K562 (cell line): ENCODE measurements at regions not wholly inside any gene's neighbourhood (a gene's known extent, or its start where the extent isn't known, plus 50 kb on each side); places are given as distances from the start of the nearest gene placed in this dataset.

Experiments
- DEAF1 ChIP-seq: fragments of 450-650 bp; formaldehyde crosslinking; IDR thresholded peaks from 2 replicates; pipeline ENCODE4 v1.4.0; 2020; ENCODE audit warnings: mild to moderate bottlenecking, moderate library complexity
- HBP1 ChIP-seq: fragments of 450-650 bp; formaldehyde crosslinking; IDR thresholded peaks from 2 replicates; pipeline ENCODE4 v1.4.0; 2022; ENCODE audit warnings: missing genetic modification characterization
- HDAC3 ChIP-seq: fragments of 450-650 bp; IDR thresholded peaks from 2 replicates; pipeline ENCODE4 v1.6.1; 2018; ENCODE audit warnings: borderline replicate concordance, mild to moderate bottlenecking, moderate library complexity; ENCODE audit not compliant: partially characterized antibody
- HMG20B ChIP-seq: fragments of 250-450 bp; sonication (Bioruptor Pico); IDR thresholded peaks from 2 replicates; pipeline ENCODE4 v1.5.0; 2021; ENCODE audit warnings: mild to moderate bottlenecking
- HSF4 ChIP-seq: fragments of 250-450 bp; sonication (Bioruptor Pico); IDR thresholded peaks from 2 replicates; pipeline ENCODE4 v2.1.2; 2022; ENCODE audit warnings: mild to moderate bottlenecking, moderate library complexity, borderline replicate concordance
- MAFG ChIP-seq: fragments of 450-650 bp; conservative IDR thresholded peaks from 2 replicates; pipeline ENCODE4 v1.6.1; 2016; ENCODE audit warnings: missing genetic modification characterization, missing compliant biosample characterization
- PCBP2 ChIP-seq: fragments of 200-400 bp; formaldehyde crosslinking; IDR thresholded peaks from 2 replicates; pipeline ENCODE4 v1.6.1; 2018; ENCODE audit warnings: low read length, low read depth, mild to moderate bottlenecking, moderate library complexity; ENCODE audit not compliant: poor library complexity, severe bottlenecking
- RREB1 ChIP-seq: fragments of 250-450 bp; sonication (Bioruptor Pico); IDR thresholded peaks from 2 replicates; pipeline ENCODE4 v1.4.0; 2020
- SRF ChIP-seq, 2 experiments: fragments of 250-450, 450-650 bp in 1 of 2; sonication (Bioruptor Pico) in 1 of 2; sonication (generic) in 1 of 2; formaldehyde crosslinking; IDR thresholded peaks; 2 replicates each; pipeline versions ENCODE4 v1.5.0 to v1.5.1; 2020 to 2022; ENCODE audit warnings: mild to moderate bottlenecking in 1 of 2, missing genetic modification reagents in 1 of 2
- TBL1XR1 ChIP-seq, 2 experiments: IDR thresholded peaks; 2 replicates each; pipeline ENCODE4 v1.6.1; 2012; ENCODE audit warnings: improper control_type of control experiment in 2 of 2, low read length in 2 of 2, mild to moderate bottlenecking in 1 of 2
- YY1 ChIP-seq, 3 experiments: IDR thresholded peaks; 2 replicates each; pipeline ENCODE4 v1.6.1; 2011; ENCODE audit warnings: low read length in 2 of 3, mild to moderate bottlenecking in 2 of 3, moderate library complexity in 2 of 3, borderline replicate concordance in 1 of 3, control low read depth in 1 of 3, low read depth in 1 of 3; ENCODE audit not compliant: insufficient read depth in 3 of 3, insufficient replicate concordance in 2 of 3, control insufficient read depth in 1 of 3, insufficient read length in 1 of 3; ENCODE audit errors: extremely low read depth in 1 of 3
- ZBTB17 ChIP-seq: fragments of 450-650 bp; formaldehyde crosslinking; IDR thresholded peaks from 2 replicates; pipeline ENCODE4 v1.4.0; 2020; ENCODE audit warnings: mild to moderate bottlenecking
- ZNF408 ChIP-seq: fragments of 250-450 bp; sonication (Bioruptor Pico); IDR thresholded peaks from 2 replicates; pipeline ENCODE4 v1.4.0; 2020; ENCODE audit warnings: low read depth, mild to moderate bottlenecking, moderate library complexity

- TF ChIP-seq SRF (CRISPR knock-in tag; IDR thresholded peaks at IDR 0.05) (no peak), RREB1 (CRISPR knock-in tag) (no peak), YY1 (IDR thresholded peaks at IDR 0.05; ENCODE audit: borderline replicate concordance in 1 of 3, control insufficient read depth in 1 of 3, extremely low read depth in 1 of 3, insufficient read depth in 3 of 3, insufficient read length in 1 of 3, insufficient replicate concordance in 2 of 3, low read depth in 1 of 3, low read length in 2 of 3) (peak in 1 of 3 experiments; percentile 10), HDAC3 (no peak), HSF4 (CRISPR knock-in tag) (no peak), DEAF1 (no peak), ZBTB17 (CRISPR knock-in tag) (peak; percentile 84; the same call in 1 of the 2 replicates), HMG20B (CRISPR knock-in tag) (no peak), HBP1 (CRISPR knock-in tag) (no peak), TBL1XR1 (IDR thresholded peaks at IDR 0.05; ENCODE audit: low read length in 2 of 2) (no peak), MAFG (tag) (no peak), PCBP2 (no peak), ZNF408 (CRISPR knock-in tag) (no peak)
Observed at GRCh38 chr2:230658577-230658876, 54.1 kb upstream of the CAB39 start (continued).
